CD4-positive, alpha-beta T cell treated with Interleukin-4 for 1 hour (primary cell): ENCODE measurements at regions not wholly inside any gene's neighbourhood (a gene's known extent, or its start where the extent isn't known, plus 50 kb on each side); places are given as distances from the start of the nearest gene placed in this dataset.
A peak's percentile ranks its signal among the peaks of the same experiment; 100 is the strongest.

Experiments
- DNase-seq, 2 donors: peaks; one replicate each; pipeline ENCODE4 v3.0.0-alpha.2; 2020 to 2022

- no peak for DNase-seq
These were observed 521.7 kb downstream of the EPM2A start for GRCh38 chr6:145213614-145214013.

DNA sequence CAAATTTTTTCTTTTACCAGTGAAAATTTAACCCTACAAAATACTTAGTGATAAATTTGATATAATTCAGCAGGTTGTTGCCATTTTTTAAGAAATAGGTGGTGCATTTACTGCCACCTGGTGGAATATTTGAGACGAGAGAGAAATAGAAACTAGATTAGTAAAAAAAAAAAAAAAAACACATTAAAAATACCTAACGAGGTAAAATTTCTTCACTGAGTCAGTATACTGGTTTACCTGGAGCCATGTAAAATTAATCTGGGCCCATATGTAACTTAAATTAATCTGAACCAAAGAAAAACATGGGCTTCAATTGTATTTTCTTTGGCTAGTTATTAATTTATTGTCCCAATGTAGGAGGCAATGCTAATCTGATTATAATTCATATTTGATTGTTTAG lies 520.8 kb downstream of the EPM2A start:
- peak in 1 of 2 donors; percentile 26 for DNase-seq

- no peak for DNase-seq
These were observed 510.9 kb downstream of the EPM2A start for GRCh38 chr6:145224450-145224849.

- DNase-seq: no peak
These were observed 509.8 kb downstream of the EPM2A start for GRCh38 chr6:145225500-145225899.

DNA sequence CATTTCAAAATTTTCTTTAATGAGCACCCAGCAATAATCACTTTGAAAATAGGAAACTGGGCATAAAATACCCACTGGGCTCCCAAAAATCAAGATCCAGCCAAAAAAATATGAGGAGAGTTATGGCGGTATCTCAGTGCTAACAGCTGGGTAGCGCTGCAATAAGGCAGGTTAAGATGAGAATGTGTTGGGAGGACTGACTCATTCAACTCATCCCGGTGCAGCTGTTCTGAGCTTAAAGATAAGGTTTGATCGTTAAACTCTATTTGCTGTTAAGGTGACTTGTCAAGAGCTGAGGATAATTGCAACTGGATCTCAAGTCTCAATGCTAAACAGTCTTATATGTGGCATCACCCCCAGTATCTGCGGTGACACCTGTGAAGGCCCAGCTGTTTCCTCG lies 507.7 kb downstream of the EPM2A start:
- no peak for DNase-seq

- no peak for DNase-seq
These were observed 506.2 kb downstream of the EPM2A start for GRCh38 chr6:145228962-145229582.

GRCh38 chr6:145233955-145234354 lies 501.4 kb downstream of the EPM2A start:
- DNase-seq: no peak

GRCh38 chr6:145235207-145235606 lies 500.1 kb downstream of the EPM2A start:
- DNase-seq: no peak

- no peak for DNase-seq
These were observed 496.5 kb downstream of the EPM2A start for GRCh38 chr6:145238787-145239186.

- no peak for DNase-seq
These were observed 494.3 kb downstream of the EPM2A start for GRCh38 chr6:145241039-145241438.

DNA sequence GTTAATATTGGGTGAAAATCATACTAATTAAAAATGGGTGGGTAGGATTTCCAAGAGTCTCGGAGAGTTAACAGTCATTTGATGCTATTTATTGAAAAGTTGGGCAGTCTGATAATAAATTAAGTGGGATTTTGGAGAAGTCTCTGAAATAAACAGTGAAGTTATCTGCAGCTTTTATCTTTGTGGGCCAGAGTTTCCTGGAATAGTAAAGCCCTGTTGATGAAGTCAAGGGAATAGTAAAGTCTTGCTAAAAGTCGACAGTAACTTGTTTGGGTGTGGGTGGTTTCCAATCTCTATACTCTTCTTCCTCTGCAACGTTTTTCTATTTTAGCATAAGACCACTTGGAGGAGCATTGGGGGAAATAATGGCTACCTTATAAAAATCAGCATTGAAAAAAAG lies 493.6 kb downstream of the EPM2A start:
- no peak for DNase-seq

DNA sequence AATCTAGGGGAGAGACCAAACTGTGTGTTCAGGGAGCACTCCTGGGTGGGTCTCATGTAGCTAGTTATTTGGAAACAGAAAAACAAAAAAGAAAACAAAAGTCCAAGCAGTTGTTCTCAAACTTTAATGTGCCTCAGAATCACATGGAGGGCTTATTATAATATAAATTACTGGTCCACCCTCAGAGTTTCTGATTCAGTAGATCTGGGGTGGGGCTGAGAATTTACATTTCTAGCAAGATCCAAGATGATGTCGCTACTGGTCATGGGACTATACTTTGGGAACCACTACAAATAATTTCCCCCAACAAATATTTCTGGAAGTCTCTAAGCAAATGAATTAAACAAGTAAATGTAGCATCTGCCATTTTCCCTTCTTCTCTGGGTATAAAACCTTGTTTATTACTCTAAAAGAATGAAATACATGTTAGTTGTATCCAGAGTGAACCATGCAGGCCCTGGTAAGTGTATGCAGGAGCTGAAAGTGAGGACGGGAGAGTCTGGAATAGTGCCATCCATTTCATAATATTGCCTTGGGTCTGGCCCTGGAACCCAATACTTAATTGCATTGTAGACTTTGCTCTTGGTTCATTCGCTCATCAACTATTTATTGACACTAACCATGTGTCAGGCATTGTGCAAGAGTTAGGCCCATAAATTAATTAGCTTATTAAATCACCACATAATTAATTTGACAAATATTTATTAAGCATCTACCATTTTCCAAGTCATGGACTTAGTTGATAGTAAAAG lies 490.8 kb downstream of the EPM2A start:
- DNase-seq: no peak

- DNase-seq: no peak
These were observed 490.2 kb downstream of the EPM2A start for GRCh38 chr6:145245119-145245518.

DNA sequence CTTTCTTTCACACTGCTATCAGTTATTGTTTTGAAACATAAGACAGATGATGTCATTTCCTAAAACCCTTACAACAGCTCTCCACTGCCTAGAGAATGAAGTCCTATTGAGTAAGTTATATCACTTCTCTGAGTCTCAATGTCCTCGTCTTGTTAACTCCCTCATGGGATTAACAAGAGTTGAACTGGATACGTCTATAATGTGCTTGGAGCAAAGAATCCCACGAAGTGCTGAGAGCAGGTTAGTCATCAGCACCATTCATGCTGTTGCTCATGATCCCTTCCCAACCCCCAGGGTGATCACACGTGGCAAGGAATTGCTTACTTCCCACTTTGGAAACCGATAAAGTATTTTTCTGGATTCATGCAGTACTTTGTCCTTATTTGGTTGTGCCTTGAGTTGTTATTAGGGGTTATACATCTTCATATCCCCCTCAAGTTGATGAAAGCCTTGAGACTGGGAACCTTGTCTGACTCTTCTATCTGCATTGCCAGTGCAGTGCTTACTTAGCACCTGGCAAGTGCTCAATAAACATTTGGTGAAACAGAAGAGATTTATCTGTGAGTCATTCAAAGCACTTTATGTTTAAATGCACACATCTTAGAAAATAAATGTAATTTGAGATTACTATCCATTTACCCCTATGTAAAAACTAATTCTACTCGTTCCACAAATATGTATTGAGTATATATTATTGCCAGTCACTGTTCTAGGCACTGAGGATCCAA lies 487.5 kb downstream of the EPM2A start:
- DNase-seq: no peak

DNA sequence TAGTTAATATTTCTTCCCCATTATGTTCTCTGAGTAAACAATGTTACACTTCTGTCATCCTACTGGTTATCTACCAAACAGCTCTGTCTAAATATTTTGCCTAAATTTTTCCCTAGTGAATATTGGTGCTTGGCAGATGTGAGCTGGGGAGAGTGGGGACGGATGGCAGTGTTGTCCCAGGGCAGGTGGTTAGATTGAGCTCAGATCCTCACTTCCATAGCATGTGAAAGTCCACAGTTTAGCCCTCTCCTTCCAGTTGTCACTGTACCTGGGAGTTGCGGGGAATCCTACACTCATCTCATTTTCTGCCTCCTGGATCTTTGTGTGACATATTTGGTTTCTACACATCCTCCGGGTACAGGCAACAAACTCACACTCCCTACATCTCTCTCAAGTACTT lies 484.9 kb downstream of the EPM2A start:
- no peak for DNase-seq

- DNase-seq: no peak
These were observed 482.6 kb downstream of the EPM2A start for GRCh38 chr6:145252737-145253136.

- DNase-seq: no peak
These were observed 480.5 kb downstream of the EPM2A start for GRCh38 chr6:145254649-145255401.

DNA sequence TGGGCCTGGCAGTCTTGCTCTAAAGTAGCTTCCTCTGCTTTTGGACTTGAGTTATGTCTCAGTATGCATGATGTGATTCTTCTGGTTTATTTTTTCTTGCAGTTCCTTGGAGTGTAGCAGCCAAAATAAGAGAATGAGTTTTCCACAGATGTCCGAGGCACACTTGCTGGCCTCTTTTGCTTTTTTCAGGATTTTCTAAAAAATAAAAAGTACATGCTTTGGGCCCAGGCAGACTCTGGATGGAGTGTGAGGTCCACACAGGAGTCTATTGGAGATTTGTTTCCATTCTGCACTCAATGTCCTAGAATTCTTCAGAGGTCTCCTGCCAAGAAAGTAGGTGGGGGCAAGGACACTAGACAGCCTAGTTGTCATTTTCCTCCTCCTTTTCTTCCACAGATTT lies 477.6 kb downstream of the EPM2A start:
- DNase-seq: no peak

DNA sequence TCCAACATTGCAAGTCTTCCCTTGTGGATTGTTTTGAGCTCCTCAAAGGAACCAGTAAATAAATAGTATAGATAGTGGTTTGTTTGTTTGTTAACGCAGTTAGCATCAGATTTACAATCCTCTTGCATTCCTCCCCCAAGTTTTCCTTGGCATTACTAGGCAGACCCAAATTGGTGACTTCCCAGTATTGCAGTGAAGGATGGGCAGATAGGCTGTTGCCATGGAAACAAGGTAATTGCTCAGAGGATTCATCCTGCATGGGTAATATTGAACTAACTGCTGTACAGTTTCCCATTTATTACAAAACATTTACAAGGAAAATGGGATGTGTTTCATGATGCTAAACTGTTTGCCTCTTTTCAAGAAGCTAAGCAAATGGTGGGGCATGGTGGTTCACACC lies 477.2 kb downstream of the EPM2A start:
- DNase-seq: no peak

- no peak for DNase-seq
These were observed 474.7 kb downstream of the EPM2A start for GRCh38 chr6:145260484-145261175.

- no peak for DNase-seq
These were observed 473.6 kb downstream of the EPM2A start for GRCh38 chr6:145261758-145262157.

DNA sequence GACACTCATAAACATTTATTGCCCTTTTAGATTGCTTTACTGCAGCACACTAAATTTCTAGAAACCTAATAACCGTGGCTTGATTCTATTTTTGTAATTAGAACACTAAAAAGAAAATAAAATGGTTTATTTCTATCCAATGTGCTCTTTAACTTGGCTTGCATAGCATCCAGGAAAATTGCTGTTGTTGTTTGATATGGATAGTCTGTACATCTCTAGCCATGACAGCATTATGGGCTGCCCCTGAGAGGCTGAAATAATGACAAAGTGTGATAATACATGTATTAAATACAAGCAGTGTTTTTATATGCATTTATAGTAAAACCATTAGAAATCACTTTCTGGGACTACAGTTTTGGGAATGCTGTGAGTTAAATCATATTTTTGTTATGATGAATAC lies 472.5 kb downstream of the EPM2A start:
- no peak for DNase-seq

GRCh38 chr6:145263778-145264211 lies 471.5 kb downstream of the EPM2A start:
- no peak for DNase-seq
